HG03378 (cell line): ENCODE measurements at regions not wholly inside any gene's neighbourhood (a gene's known extent, or its start where the extent isn't known, plus 50 kb on each side); places are given as distances from the start of the nearest gene placed in this dataset.
"Not testable (repeated sequence)": the region's sequence is repeated elsewhere in the genome, so short reads cannot be mapped to it uniquely, and the experiment has no call there.

Source experiments
- ATAC-seq: cut with Tn5 transposase; IDR thresholded peaks from one replicate; pipeline ENCODE4 v1.9.1; 2021; ENCODE audit warnings: mild to moderate bottlenecking, moderate library complexity; ENCODE audit not compliant: unreplicated experiment

DNA sequence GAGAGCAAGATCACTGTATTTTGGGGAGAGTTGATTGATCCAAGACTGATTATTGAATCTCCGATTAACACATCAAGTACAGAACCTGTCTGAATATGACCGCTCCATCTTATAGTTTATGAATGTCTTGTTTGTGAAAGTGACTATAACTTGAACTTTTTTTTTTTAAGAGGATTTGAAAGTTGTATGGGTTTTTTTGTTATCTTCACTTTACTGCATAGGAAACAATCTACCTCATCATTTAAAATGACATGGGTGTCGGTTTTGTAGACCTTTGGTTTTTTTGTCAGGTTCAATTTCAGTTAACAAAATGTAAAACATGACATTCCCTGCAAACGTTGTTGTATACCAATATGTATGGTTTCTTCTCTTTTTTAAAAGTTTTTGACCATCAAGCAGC, 103.0 kb upstream of the NUDT6 start:
- no peak for ATAC-seq

DNA sequence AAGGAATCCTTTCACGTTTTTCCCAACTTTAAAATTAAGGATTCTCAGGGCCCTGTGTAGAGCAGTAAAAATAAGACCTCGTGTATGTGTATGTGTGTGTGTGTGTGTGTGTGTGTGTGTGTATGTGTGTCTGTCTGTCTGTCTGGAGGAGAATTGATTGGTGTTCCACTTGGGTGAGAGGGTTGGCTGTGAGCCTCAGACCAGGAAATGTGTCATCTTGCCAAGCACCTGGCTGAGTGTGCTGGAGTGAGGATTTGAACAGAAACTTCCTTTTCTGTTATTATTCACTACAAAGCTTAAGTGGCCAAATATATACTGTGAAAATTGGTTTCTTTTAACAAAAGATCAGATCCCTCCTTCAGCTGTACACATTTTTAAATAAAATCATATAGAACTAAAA, 103.6 kb upstream of the NUDT6 start:
- not testable (repeated sequence) for ATAC-seq

DNA sequence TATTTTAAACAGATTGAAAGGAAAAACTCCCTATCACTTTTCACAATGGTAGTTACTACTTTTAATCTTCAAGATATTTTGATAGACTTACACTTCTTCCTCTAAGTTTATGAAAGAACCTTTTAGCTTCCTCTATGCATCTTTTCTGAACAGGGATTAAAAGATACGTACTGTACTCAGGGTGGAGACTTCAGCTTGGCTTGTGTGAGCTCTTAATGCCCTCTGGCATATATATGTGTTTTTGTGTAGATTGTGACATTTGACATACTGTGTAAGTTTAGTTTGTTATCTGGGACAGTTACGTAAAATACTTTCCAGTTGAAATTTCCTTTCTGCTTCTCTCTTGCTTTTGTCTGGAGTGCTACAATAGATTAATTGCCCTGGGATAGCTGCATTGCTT, 109.3 kb upstream of the NUDT6 start:
- ATAC-seq: no peak

DNA sequence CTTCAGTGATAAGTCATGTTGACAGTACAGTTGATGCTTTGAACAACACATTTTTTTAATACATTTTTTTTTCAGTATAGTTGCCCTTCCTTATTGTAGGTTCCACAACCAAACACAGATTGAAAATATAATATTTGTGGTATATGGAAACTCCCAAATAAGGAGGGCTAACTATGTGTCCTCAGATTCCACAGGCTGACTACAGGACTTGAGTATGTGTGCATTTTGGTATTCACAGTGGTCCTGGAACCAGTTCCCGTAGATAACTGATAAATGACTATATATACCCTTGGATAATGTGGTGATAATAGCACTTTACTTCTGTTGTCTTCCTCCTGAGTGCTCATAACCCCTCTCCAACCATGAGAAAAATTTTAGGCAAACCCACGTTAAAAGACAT, 111.6 kb upstream of the NUDT6 start:
- ATAC-seq: no peak

DNA sequence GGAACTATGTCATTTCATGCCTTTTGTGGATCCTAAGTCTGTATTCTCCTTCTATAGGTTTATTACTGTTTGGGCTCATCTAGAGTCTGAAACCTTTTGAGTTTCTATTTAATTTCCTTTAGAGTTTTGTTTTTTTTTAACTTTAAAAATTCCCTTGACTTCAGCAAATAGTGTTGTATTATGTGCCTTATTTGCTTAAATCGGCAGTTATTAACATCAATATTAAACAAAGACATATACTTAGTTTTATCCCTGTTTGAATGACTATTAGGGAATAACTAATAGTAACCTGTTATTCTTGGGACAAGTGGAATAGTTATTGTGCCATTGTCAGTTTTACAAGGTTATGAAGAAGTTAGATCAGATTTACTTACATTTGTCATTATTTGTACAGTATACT, 112.8 kb upstream of the NUDT6 start:
- no peak for ATAC-seq

DNA sequence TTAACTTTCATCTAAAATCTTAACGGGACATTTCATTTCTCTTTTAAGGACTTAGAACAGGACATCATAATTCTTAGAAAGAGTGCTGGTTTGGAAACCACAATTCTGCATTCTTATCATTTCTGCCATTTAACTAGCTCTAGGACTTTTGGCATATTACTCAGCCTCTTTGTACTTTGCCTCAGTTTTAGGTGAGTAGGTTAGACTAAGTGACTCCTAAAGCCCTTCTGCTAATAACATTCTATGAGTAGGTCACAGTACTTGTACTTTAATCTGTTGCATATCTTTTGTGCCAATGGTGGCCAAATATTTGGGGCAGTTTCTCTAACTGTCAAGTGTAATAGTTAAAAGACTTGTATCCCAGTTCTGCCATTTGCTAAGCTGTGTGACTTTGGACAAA, 115.4 kb upstream of the NUDT6 start:
- ATAC-seq: no peak

DNA sequence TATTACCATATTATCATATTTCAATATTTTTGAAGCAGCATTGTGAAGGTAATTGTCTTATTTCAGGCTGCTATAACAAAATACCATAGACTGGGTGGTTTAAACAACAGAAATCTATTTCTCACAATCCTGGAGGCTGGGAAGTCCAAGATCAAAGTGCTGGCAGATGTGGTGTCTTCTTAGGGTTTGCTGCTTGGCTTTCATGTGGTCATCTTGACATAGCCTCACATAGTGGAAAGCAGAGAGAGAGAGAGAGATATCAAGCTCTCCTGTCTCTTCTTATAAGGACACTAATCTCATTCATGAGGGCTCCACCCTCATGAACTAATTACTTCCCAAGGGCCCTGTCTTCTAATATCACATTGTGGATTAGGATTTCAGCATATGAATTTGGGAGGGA, 119.7 kb upstream of the NUDT6 start:
- ATAC-seq: no peak

DNA sequence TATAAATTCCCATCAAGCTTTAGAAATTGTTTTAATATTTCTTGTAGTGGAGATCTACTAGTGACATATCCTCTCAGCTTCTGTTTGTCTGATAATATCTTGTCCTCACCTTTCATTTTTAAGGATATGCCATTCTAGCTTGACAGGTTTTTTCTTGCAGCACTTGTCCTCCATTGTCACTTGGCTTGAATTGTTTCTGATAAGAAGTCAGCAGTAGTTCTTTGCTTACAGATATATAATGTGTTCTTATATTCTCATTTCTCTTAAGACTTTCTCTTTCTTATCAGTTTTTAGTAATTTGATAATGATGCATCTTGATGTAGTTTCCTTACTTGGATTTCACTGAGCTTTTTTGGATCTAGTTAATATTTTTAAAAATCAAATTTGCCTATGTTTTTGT, 120.6 kb upstream of the NUDT6 start:
- ATAC-seq: no peak

DNA sequence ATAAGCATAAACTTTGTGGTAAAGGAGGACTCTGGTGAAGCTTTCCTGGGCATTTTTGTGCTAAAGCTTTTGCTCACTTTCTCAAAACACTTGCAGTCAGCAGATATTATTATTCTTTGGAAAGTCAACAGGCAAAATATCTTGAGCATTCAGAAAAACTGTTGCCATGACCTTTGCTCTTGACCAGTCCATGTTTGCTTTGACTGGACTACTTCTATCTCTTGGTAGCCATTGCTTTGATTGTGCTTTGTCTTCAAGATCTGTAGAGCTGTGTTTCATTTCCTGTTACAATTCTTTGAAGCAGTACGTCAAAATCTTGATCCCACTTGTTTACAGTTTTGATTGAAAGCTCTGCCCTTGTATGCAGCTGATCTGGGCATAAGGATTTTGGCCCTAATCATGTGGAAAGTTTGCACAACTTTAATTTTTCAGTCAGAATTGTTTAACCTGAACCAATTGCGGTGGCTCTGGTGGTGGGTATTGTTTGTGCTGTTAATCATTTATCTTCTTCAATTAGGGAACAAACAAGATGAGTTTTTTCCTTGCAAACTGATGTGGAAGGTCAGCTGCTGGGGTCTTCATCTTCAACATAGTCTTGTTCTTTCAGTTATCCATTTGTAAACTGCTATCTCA, 121.5 kb upstream of the NUDT6 start:
- ATAC-seq: no peak

DNA sequence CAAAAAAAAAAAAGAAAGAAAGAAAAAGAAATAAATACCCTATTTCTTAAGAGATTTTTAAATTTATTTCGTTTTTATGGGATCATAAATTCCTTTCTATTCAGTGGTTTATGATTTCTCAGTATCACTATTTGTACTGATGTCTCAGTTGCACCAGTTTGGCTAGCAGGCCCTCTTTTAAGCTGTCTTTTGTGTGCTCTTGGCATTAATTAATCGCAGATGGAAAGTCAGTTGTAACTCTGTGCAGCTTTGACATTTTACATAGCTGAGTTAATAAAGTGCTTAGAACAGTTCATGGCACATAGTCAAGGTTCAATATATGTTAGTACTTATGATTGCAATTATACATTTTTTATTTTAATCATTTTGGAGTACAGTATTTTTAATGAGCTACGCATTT, 123.7 kb upstream of the NUDT6 start:
- no peak for ATAC-seq

DNA sequence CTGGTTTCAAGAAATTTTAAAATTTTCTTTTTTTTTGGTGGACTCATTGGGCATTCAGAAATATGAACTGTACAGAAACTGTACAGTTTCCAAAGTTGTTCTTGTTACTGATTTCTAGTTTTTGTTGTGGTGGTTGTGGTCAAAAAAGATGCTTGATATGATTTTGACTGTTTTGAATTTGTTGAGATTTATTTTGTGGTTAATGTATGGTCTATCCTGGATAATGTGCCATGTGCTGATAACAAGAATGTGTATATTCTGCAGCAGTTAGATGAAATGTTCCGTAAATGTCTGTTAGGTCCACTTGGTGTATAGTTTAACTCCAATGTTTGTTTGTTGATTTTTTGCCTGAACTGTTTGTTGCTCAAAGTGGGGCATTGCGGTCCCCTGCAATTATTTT, 127.6 kb upstream of the NUDT6 start:
- no peak for ATAC-seq

DNA sequence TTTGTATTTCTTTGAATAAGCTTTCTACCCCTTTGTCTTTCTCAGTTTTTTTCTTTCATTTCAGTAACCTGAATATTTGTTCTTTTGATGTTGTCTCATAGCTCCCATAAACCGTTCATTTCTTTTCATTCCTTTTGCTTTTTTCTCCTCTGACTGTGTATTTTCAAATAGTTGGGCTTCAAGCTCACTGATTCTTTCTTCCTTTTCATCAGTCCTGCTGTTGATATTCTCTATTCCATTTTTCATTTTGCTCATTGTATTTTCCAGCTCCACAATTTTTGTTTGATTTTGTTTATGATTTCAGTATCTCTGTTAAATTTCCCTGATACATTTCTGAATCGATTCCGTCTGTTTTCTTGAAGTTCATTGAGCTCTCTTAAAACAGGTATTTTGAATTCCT, 129.6 kb upstream of the NUDT6 start:
- no peak for ATAC-seq

DNA sequence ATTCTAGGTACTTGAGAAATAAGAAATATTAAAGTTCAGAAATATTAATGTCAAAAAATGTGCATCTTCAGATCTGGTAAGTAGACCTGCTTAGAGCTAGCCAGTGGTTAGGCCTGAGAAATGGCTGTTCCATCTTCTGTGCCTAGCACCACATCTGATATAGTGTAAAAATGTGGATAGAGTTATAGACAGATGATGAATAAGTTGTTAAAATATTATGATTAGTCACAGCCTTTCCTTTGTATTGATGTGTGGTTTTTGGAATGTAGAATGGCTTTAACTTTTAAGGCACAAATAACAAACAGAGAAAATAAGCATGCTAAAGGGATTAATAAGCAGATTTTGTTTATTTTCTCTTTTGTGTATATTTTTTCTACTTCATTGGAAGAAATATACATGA, 133.5 kb upstream of the NUDT6 start:
- ATAC-seq: no peak

DNA sequence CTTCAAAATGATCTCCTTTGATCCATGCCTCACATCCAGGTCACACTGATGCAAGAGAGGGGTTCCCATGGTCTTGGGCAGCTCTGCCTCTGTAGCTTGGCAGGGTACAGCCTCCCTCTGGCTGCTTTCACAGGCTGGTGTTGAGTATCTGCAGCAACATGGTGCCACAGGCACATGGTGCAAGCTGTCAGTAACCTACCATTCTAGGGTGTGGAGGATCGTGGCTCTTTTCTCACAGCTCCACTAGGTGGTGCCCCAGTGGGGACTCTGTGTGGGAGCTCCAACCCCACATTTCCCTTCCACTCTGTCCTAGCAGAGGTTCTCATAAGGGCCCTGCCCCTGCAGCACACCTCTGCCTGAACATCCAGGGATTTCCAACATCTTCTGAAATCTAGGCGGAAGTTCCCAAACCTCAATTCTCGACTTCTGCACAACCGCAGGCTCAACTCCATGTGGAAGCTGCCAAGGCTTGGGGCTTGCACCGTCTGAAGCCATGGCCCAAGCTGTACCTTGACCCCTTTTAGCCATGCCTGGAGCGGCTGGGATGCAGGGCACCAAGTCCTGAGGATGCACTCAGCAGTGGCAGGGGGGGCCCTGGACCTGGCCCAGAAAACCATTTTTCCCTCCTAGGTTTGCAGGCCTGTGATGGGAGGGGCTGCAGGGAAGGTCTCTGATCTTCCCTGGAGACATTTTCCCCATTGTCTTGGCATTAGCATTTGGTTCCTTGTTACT, 137.8 kb upstream of the NUDT6 start:
- ATAC-seq: no peak

DNA sequence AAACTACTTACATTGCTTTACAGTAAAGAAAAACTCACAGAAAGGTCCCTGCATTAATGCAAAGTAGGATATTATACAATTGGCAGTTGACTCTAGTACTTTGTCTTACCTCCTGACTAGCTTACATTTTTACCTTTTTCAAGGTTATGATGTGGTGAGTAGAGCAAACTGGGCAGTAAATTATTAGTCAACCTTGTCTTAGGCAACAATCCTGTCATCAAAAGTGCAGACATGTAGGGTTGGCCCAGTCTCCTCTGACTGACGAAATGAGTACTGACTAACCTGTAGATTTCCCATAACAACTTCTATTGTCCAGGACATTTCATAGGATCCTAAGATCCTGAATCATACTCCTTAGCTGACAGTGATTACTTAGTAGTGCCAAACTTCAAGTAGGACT, 142.0 kb upstream of the NUDT6 start:
- ATAC-seq: no peak

DNA sequence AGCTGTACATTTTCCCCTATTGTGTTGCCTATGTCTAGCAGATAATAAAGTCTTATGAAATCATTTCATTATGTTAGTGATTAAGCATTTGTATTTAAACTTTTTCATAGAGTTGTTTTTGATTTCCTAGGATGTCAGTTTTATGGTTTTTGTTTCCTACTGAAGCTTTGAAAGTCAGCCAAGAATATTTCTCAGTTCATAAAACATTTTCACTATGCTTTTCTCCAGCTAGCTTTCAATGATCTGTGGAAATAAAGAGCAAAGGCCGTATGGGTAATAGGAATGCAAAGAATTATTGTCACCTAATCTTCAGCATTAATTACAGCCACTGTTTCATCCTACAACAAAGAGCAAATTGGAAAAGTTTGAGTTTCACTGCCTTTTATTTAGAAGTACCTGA, 145.7 kb upstream of the NUDT6 start:
- ATAC-seq: no peak

DNA sequence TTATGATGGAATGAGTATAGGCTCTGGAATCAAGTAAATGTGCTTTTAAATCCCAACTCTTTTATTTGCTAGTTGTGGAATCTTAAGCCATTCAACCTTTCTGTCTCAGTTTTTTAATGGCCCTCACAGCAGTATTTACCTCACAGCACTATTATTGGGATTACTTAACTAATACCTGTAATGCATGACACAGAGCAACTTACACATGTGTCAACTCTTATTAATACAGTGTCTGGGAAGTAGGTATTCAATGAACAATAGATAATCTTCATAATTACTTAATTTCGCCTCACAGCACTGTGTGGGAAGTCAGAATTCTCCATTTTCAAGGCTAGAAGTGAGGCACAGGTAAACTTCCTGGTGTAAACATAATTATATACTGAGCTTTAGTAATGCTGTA, 149.7 kb upstream of the NUDT6 start:
- ATAC-seq: no peak

DNA sequence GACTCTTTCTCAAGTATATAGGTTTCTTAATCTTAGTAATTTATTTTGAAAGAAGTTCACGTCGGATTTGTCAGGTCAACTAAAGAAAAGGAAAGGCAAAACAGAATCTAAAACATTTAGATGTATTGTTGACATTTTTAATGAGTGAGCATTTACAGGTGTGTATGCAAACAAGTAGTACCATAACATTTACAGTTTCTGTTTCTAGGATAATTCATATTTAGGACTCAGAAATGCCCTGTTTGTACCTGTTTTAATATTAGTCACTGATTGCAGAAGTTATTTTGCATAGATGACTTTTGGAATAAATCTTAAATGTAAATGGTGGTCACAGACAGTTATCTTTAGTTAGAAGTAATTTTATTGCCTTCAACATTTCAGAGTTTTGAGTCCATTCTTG, 151.3 kb upstream of the NUDT6 start:
- ATAC-seq: no peak

DNA sequence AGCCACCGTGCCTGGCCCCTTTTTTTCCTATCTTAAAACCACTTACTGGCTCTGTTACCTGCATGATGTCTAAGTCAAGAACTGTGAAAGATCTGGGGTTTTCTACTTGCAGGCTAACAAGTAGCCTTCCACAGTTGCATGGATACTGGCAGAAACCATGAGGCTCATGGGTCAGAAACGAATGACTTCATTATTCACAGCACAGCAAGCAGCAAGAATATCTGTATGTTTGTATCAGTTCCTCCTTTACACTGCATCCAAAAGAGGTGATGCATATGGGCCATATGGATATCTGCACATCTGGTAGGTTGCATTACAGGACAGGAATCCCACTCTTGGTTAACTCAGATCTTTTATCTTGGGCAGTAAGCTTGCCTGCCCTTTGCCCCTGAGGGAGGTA, 154.9 kb upstream of the NUDT6 start:
- peak; percentile 46 for ATAC-seq

DNA sequence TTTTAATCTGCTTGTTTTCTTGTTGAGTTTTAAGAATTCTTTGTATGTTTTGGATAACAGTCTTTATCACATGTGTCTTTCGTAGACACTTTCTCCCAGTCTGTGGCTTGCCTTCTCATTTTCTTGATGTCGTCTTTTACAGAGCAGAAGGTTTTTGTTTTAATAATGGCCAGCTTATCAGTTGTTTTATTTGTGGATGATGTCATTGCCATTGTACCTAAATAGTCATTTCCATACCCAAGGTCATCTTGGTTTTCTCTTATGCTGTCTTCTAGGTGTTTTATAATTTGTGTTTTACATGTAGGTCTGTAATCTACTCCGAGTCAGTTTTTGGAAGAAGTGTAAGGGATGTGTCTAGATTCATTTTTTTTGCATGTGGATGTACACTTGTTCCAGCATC, 159.6 kb upstream of the NUDT6 start:
- no peak for ATAC-seq

DNA sequence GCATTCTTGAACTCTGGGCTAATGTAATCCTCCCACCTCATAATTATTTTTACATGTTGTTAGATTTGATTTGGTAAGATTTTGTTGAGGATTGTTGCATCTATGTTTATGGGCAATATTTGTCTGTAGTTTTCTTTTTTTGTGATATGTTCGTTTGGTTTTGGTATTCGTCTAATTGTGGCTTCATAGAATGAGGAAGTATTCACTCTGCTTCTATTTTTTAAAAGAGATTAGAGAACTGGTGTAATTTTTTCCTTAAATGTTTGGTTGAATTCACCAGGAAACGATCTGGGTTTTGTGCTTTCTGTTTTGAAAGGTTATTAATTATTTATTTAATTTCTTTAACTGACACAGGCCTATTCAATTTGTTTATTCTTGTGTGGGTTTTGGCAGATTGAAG, 161.2 kb upstream of the NUDT6 start:
- no peak for ATAC-seq

DNA sequence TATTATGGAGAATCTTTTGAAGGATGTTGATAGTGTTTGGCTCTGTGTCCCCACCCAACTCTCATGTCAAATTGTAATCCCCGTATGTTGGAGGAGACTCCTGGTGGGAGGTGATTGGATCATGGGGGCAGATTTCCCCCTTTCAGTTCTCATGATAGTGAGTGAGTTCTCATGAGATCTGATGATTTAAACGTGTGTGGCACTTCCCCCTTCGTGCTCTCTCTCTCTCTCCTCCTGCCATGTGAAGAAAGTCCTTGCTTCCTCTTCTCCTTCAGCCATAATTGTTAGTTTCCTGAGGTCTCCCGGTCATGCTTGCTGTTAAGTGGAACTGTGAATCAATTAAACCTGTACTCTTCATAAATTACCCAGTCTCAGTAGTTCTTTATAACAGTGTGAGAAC, 166.1 kb upstream of the NUDT6 start:
- no peak for ATAC-seq

DNA sequence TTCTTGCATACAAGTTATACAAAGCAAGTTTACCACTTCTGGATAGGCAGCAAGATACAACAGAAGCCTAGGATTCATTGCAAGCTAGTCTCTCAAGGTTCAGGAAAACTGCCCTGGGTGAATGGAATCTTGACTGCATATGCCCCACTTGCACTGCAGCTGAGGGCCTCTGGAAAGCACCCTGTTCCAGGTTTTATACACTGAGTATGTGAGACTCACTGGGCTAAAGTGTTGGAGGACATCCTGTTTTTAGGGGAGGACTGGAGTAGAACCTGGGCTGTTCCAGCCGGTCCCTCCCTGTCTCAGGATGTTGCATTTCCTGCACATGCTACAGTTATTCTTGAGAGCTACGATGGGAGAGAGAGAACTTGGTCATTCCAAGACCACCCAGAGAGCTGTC, 168.5 kb upstream of the NUDT6 start:
- ATAC-seq: no peak
